ENCODE measurements at regions not wholly inside any gene's neighbourhood (a gene's known extent, or its start where the extent isn't known, plus 50 kb on each side); places are given as distances from the start of the nearest gene placed in this dataset.

GRCh38 chr10:70978181-70978580, 89.8 kb upstream of the PCBD1 start:
- TF ChIP-seq EZH2 (IDR thresholded peaks at IDR 0.05; ENCODE audit: low read length), result no peak
- TF ChIP-seq, protein P1, sequence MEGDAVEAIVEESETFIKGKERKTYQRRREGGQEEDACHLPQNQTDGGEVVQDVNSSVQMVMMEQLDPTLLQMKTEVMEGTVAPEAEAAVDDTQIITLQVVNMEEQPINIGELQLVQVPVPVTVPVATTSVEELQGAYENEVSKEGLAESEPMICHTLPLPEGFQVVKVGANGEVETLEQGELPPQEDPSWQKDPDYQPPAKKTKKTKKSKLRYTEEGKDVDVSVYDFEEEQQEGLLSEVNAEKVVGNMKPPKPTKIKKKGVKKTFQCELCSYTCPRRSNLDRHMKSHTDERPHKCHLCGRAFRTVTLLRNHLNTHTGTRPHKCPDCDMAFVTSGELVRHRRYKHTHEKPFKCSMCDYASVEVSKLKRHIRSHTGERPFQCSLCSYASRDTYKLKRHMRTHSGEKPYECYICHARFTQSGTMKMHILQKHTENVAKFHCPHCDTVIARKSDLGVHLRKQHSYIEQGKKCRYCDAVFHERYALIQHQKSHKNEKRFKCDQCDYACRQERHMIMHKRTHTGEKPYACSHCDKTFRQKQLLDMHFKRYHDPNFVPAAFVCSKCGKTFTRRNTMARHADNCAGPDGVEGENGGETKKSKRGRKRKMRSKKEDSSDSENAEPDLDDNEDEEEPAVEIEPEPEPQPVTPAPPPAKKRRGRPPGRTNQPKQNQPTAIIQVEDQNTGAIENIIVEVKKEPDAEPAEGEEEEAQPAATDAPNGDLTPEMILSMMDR (optimal IDR thresholded peaks at IDR 0.05 in 1 of 3, IDR thresholded peaks at IDR 0.05 in 1 of 3, conservative IDR thresholded peaks at IDR 0.05 in 1 of 3; ENCODE audit: extremely low read depth in 1 of 3, insufficient read depth in 2 of 3, low read length in 3 of 3), result no peak

Data from keratinocyte (primary cell).